ENCODE measurements at regions not wholly inside any gene's neighbourhood (a gene's known extent, or its start where the extent isn't known, plus 50 kb on each side); places are given as distances from the start of the nearest gene placed in this dataset.
A peak's percentile ranks its signal among the peaks of the same experiment; 100 is the strongest.

DNA sequence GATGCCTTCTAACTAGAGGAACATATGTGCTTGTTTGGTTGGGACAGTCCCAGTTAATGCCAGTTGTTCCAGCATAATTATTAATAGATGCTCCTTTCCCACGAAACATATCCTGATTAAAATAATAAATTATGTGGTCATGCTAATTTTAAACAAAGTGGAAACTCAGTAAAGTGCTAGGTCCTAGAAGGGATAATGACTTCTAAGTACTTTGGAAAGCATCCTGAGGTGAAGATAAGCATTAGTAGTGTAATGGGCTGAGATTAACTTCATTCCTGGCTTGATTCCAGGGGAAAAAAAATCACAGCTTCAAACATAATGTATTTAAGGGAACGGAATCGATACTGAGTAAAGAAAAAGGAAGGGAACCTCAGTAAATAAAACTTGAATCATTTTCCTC is 213.7 kb upstream of the SNX2 start:
- peak; percentile 68 for TF ChIP-seq ISL1 (CRISPR knock-in tag; IDR thresholded peaks at IDR 0.05)
- no peak for TF ChIP-seq ZNF8 (CRISPR knock-in tag; IDR thresholded peaks at IDR 0.05)
- no peak for ATAC-seq

DNA sequence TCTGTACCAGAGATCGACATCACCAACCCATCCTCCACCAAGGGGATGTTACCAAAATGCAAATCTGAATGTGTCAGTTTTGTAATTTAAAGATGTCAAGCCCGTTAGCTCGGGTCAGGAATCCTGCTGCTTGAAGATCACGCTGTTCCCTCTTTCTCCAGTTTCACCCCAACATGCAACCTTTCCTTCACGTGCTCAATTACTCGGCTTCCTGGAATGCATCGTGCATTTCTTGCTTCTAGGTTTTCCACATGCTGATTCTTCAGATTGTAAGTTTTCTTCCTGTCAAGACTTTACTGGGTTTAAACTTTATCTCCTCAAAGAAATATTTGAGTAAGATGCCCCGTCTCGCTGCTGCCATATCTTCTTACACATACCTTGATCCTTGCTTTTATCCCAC is 209.5 kb upstream of the SNX2 start:
- TF ChIP-seq BACH2 (CRISPR knock-in tag; IDR thresholded peaks at IDR 0.05; ENCODE audit: borderline replicate concordance) (no peak), ZFP30 (CRISPR knock-in tag; IDR thresholded peaks at IDR 0.05) (no peak), GLIS3 (CRISPR knock-in tag; IDR thresholded peaks at IDR 0.05) (no peak), TCF4 (CRISPR knock-in tag; IDR thresholded peaks at IDR 0.05; ENCODE audit: borderline replicate concordance) (no peak)
- TF ChIP-seq, protein P1, sequence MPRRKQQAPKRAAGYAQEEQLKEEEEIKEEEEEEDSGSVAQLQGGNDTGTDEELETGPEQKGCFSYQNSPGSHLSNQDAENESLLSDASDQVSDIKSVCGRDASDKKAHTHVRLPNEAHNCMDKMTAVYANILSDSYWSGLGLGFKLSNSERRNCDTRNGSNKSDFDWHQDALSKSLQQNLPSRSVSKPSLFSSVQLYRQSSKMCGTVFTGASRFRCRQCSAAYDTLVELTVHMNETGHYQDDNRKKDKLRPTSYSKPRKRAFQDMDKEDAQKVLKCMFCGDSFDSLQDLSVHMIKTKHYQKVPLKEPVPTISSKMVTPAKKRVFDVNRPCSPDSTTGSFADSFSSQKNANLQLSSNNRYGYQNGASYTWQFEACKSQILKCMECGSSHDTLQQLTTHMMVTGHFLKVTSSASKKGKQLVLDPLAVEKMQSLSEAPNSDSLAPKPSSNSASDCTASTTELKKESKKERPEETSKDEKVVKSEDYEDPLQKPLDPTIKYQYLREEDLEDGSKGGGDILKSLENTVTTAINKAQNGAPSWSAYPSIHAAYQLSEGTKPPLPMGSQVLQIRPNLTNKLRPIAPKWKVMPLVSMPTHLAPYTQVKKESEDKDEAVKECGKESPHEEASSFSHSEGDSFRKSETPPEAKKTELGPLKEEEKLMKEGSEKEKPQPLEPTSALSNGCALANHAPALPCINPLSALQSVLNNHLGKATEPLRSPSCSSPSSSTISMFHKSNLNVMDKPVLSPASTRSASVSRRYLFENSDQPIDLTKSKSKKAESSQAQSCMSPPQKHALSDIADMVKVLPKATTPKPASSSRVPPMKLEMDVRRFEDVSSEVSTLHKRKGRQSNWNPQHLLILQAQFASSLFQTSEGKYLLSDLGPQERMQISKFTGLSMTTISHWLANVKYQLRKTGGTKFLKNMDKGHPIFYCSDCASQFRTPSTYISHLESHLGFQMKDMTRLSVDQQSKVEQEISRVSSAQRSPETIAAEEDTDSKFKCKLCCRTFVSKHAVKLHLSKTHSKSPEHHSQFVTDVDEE (CRISPR knock-in tag; IDR thresholded peaks at IDR 0.05) = no peak
- ATAC-seq = no peak

DNA sequence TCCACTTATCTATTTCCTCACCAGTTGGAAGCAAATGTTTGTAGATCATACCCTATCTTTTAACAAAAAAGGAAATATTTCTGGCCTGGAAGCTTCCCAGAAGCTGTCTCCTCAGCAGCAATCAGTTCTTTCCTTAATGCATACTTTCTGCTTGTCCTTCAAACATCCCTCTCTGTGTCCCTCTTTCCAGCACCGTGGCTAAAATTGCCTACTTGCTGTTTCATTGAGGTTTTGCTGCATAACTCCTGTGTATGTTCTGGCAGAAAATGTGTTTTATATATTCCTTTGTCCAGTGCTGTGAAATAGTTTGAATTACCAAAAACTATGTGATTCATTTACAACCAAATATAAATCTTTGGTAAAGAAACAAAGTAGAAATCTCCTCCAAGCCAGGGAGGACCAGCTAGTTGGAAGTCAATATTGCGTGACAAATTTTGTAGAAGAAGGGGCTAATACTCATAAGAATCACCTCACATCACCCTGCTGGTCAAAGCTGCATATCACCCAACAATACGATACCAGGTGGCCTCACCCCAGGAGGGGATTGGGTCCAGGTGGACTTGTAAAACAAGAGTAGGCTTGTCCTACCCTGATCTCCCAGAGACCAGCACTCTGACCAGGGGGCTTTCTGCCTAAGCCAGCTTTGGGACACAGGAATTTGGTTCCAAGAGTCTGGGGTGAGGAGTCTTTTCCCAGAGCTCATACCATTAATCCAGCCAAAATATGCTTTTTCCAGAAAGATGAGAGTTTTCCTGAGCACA is 198.4 kb upstream of the SNX2 start:
- TF ChIP-seq, protein P1 (CRISPR knock-in tag; IDR thresholded peaks at IDR 0.05) = no peak
- no peak for TF ChIP-seq ISL1 (CRISPR knock-in tag; IDR thresholded peaks at IDR 0.05)
- TF ChIP-seq ZNF70 (CRISPR knock-in tag; IDR thresholded peaks at IDR 0.05) = no peak
- no peak for TF ChIP-seq ARNTL (CRISPR knock-in tag; IDR thresholded peaks at IDR 0.05; ENCODE audit: borderline replicate concordance, low read depth)
- no peak for TF ChIP-seq CSDC2 (CRISPR knock-in tag; IDR thresholded peaks at IDR 0.05)
- no peak for TF ChIP-seq BACH2 (CRISPR knock-in tag; IDR thresholded peaks at IDR 0.05; ENCODE audit: borderline replicate concordance)
- no peak for TF ChIP-seq ZFP3 (CRISPR knock-in tag; IDR thresholded peaks at IDR 0.05)
- no peak for TF ChIP-seq ZFP30 (CRISPR knock-in tag; IDR thresholded peaks at IDR 0.05)
- no peak for TF ChIP-seq TOX (CRISPR knock-in tag; IDR thresholded peaks at IDR 0.05; ENCODE audit: borderline replicate concordance)
- no peak for TF ChIP-seq OSR1 (CRISPR knock-in tag; IDR thresholded peaks at IDR 0.05)
- TF ChIP-seq, protein P2, sequence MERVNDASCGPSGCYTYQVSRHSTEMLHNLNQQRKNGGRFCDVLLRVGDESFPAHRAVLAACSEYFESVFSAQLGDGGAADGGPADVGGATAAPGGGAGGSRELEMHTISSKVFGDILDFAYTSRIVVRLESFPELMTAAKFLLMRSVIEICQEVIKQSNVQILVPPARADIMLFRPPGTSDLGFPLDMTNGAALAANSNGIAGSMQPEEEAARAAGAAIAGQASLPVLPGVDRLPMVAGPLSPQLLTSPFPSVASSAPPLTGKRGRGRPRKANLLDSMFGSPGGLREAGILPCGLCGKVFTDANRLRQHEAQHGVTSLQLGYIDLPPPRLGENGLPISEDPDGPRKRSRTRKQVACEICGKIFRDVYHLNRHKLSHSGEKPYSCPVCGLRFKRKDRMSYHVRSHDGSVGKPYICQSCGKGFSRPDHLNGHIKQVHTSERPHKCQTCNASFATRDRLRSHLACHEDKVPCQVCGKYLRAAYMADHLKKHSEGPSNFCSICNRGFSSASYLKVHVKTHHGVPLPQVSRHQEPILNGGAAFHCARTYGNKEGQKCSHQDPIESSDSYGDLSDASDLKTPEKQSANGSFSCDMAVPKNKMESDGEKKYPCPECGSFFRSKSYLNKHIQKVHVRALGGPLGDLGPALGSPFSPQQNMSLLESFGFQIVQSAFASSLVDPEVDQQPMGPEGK (CRISPR knock-in tag; IDR thresholded peaks at IDR 0.05; ENCODE audit: borderline replicate concordance) = no peak
- TF ChIP-seq GLIS3 (CRISPR knock-in tag; IDR thresholded peaks at IDR 0.05) = no peak
- no peak for TF ChIP-seq TCF4 (CRISPR knock-in tag; IDR thresholded peaks at IDR 0.05; ENCODE audit: borderline replicate concordance)
- no peak for TF ChIP-seq RARB (CRISPR knock-in tag; IDR thresholded peaks at IDR 0.05)
- no peak for TF ChIP-seq PPARA (CRISPR knock-in tag; IDR thresholded peaks at IDR 0.05; ENCODE audit: borderline replicate concordance)
- TF ChIP-seq ZNF565 (CRISPR knock-in tag; conservative IDR thresholded peaks at IDR 0.05; ENCODE audit: low read depth) = no peak
- no peak for TF ChIP-seq SNAI2 (CRISPR knock-in tag; IDR thresholded peaks at IDR 0.05)
- TF ChIP-seq ESRRG (CRISPR knock-in tag; IDR thresholded peaks at IDR 0.05) = no peak
- TF ChIP-seq ZC3H10 (CRISPR knock-in tag; IDR thresholded peaks at IDR 0.05) = no peak
- TF ChIP-seq, protein P3, sequence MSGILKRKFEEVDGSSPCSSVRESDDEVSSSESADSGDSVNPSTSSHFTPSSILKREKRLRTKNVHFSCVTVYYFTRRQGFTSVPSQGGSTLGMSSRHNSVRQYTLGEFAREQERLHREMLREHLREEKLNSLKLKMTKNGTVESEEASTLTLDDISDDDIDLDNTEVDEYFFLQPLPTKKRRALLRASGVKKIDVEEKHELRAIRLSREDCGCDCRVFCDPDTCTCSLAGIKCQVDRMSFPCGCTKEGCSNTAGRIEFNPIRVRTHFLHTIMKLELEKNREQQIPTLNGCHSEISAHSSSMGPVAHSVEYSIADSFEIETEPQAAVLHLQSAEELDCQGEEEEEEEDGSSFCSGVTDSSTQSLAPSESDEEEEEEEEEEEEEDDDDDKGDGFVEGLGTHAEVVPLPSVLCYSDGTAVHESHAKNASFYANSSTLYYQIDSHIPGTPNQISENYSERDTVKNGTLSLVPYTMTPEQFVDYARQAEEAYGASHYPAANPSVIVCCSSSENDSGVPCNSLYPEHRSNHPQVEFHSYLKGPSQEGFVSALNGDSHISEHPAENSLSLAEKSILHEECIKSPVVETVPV (CRISPR knock-in tag; IDR thresholded peaks at IDR 0.05) = no peak
- ATAC-seq = no peak
